Left lung (tissue), 4 donors: ENCODE measurements at regions not wholly inside any gene's neighbourhood (a gene's known extent, or its start where the extent isn't known, plus 50 kb on each side); places are given as distances from the start of the nearest gene placed in this dataset.

ENCODE experiments used
- ATAC-seq: fragments of 200-7000 bp; cut with Tn5 transposase; one replicate; pipeline ENCODE4 v1.9.1; 2020; ENCODE audit warnings: moderate library complexity
- DNase-seq, 4 donors: peaks; one replicate each; pipeline ENCODE4 v3.0.0-alpha.2; 2013 to 2020
- H3K27ac ChIP-seq, 2 donors: fragments of 200-600 bp; sonication (generic) in 1 of 2; one replicate each; pipeline versions ENCODE4 v1.5.0 to v1.8.0; 2020 to 2021
- H3K27me3 ChIP-seq, 2 donors: fragments of 200-600 bp; sonication (generic) in 1 of 2; one replicate each; pipeline versions ENCODE4 v1.5.0 to v1.8.0; 2020 to 2021
- H3K36me3 ChIP-seq, 2 donors: fragments of 200-600 bp; sonication (generic) in 1 of 2; one replicate each; pipeline versions ENCODE4 v1.5.0 to v1.8.0; 2020 to 2021
- H3K4me1 ChIP-seq, 2 donors: fragments of 200-600 bp; one replicate each; pipeline ENCODE4 v1.8.0; 2021
- H3K4me3 ChIP-seq, 2 donors: fragments of 200-600 bp; sonication (generic) in 1 of 2; one replicate each; pipeline versions ENCODE4 v1.5.0 to v1.8.0; 2020 to 2021; ENCODE audit warnings: mild to moderate bottlenecking in 1 of 2
- H3K9me3 ChIP-seq, 2 donors: fragments of 200-600 bp; sonication (generic) in 1 of 2; one replicate each; pipeline versions ENCODE4 v1.5.0 to v1.8.0; 2020 to 2021
- intact Hi-C, 2 donors: fragments of 100-400 bp; cut with DNase I; formaldehyde crosslinking; loops; one replicate each; pipeline versions ENCODE4 v1.11.2 to v1.14.2; 2022
- TF ChIP-seq, protein P1 (sequence below), 2 donors: fragments of 200-600 bp; sonication (generic) in 1 of 2; IDR thresholded peaks; one replicate each; pipeline versions ENCODE4 v1.5.0 to v1.8.0; 2021; ENCODE audit warnings: antibody characterized with exemption in 2 of 2
- donor health status: DM: no; HTN: yes; CAD: no.
- donor health status: DM: no; HTN: no; CAD: no.

DNA sequence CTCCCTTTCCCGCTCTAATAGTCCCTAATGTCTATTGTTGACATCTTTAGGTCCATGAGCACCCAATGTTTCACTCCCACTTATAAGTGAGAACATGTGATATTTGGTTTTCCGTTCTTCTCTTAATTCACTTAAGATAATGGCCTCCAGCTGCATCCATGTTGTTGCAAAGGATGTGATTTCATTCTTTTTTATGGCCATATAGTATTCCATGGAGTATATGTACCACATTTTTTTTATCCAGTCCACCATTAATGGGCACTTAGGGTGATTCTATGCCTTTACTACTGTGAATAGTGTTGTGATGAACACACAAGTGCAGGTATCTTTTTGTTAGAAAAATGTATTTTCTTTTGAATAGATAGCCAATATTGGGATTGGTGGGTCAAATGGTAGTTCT is 126.0 kb upstream of the RAB3GAP2 start:
- no peaks in the 10 kb centered on the region for H3K27me3 ChIP-seq
- no peaks in the 10 kb centered on the region for H3K9me3 ChIP-seq
- no peaks in the 10 kb centered on the region for H3K4me1 ChIP-seq
- no peak for ATAC-seq
- no peak for DNase-seq
- intact Hi-C loops: no loop called here
- TF ChIP-seq, protein P1, sequence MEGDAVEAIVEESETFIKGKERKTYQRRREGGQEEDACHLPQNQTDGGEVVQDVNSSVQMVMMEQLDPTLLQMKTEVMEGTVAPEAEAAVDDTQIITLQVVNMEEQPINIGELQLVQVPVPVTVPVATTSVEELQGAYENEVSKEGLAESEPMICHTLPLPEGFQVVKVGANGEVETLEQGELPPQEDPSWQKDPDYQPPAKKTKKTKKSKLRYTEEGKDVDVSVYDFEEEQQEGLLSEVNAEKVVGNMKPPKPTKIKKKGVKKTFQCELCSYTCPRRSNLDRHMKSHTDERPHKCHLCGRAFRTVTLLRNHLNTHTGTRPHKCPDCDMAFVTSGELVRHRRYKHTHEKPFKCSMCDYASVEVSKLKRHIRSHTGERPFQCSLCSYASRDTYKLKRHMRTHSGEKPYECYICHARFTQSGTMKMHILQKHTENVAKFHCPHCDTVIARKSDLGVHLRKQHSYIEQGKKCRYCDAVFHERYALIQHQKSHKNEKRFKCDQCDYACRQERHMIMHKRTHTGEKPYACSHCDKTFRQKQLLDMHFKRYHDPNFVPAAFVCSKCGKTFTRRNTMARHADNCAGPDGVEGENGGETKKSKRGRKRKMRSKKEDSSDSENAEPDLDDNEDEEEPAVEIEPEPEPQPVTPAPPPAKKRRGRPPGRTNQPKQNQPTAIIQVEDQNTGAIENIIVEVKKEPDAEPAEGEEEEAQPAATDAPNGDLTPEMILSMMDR (IDR thresholded peaks at IDR 0.05): no peak
- H3K36me3 ChIP-seq: no peaks in the 10 kb centered on the region
- no peak overlapping the region for H3K27ac ChIP-seq
- H3K4me3 ChIP-seq: no peak overlapping the region

DNA sequence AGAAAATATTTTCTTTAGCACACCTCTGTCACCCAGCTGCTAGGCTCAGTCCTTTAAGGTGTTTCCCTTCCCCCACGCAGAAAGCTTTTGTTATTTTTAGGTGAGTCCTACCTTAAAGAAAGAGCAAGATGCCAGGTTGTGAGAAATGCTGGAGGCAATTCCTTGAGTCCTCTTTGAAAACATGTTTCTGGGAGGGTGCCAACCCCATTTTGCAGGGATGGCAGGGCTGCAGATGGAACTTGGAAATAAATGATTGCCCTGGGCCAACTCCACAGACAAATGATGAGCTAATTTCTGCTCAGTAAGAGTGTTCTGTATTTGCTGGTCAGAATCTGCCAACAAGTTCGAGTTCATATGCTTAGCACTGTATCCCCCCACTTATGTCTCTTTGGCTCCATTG is 119.2 kb upstream of the RAB3GAP2 start:
- Histone ChIP-seq H3K4me1 (no peaks in the 10 kb centered on the region), H3K27ac (no peak overlapping the region), H3K27me3 (no peaks in the 10 kb centered on the region), H3K9me3 (no peaks in the 10 kb centered on the region), H3K36me3 (no peaks in the 10 kb centered on the region), H3K4me3 (no peak overlapping the region)
- no peak for ATAC-seq
- TF ChIP-seq, protein P1 (IDR thresholded peaks at IDR 0.05): no peak
- intact Hi-C loops: no loop called here
- DNase-seq: no peak

DNA sequence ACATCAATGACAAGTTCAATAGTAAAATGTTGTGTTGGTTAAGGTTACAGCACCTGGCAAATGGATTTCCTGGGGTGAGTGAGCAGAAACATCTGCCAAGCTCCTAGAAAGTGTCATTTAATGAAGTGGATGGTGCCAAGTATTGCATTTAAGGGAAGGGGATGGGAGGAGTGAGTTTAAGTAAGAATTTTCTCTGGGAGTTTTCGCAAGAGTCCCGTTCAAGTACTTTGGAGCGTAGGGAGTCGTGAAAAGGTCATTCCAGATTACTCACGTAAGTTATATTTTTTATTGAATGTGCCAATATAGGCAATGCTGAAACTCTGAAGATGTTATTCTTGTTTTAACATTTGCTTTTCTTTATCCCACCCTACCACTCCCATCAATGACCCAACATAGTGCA is 117.4 kb upstream of the RAB3GAP2 start:
- Histone ChIP-seq H3K36me3 (no peaks in the 10 kb centered on the region), H3K9me3 (no peaks in the 10 kb centered on the region), H3K4me3 (no peak overlapping the region), H3K27ac (no peak overlapping the region), H3K27me3 (no peaks in the 10 kb centered on the region), H3K4me1 (no peaks in the 10 kb centered on the region)
- no peak for DNase-seq
- intact Hi-C loops: no loop called here
- no peak for ATAC-seq
- TF ChIP-seq, protein P1 (IDR thresholded peaks at IDR 0.05): no peak

DNA sequence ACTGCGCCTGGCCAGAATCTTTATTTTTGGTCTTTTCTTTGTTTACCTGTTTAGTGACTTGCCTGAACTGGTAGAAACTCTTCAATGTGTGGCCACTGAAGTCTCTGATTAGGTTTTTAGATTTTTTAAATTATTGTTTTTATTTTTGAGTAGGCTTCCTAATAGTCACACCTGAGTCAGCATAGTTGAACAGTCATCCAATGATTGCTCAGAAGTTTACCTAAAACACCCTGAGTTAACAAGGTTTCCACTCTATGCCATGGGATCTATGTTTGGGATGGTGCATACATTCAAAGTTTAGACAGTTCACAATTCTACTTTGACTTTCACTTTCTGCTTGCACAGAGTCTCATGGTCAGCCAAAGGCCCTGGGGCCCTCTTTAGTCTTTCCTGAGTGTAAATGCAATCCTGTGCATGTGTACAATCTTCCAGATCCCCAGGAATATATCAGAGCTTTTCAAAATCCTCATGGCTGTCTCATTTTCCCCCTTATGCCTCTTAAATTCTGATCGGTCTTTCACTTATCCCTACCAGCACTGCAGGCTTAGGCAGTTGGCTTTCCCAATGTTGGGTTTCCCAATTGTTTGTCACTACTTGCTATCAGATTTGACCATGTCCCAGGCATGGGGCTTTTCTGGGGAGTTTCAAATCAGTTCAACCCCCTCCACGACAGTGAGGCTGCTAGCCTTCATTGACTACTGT is 114.4 kb upstream of the RAB3GAP2 start:
- Histone ChIP-seq H3K9me3 (no peaks in the 10 kb centered on the region), H3K36me3 (no peaks in the 10 kb centered on the region), H3K4me3 (no peak overlapping the region), H3K27ac (no peak overlapping the region), H3K4me1 (no peaks in the 10 kb centered on the region), H3K27me3 (no peaks in the 10 kb centered on the region)
- TF ChIP-seq, protein P1 (IDR thresholded peaks at IDR 0.05): no peak
- no peak for ATAC-seq
- no peak for DNase-seq
- intact Hi-C loops: no loop called here

DNA sequence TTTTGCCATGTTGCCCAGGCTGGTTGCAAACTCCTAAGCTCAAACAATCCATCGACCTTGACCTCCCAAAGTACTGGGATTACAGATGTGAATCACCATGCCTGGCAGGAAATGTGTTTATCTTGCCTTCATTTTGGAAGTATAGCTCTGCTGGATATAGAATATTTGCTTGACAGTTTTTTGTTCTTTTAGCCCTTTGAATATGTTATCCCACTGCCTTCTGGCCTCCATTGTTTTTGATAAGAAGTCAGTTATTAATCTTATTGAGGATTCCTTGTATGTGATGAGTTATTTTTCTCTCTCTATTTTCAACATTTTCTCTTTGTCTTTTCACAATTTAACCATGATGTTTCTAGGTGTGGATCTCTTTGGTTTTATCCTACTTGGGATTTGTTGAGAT is 112.9 kb upstream of the RAB3GAP2 start:
- Histone ChIP-seq H3K27me3 (no peaks in the 10 kb centered on the region), H3K4me3 (no peak overlapping the region), H3K4me1 (no peaks in the 10 kb centered on the region), H3K36me3 (no peaks in the 10 kb centered on the region), H3K27ac (no peak overlapping the region), H3K9me3 (no peaks in the 10 kb centered on the region)
- intact Hi-C loops: no loop called here
- no peak for ATAC-seq
- DNase-seq: no peak
- TF ChIP-seq, protein P1 (IDR thresholded peaks at IDR 0.05): no peak
